ENCODE measurements at regions not wholly inside any gene's neighbourhood (a gene's known extent, or its start where the extent isn't known, plus 50 kb on each side); places are given as distances from the start of the nearest gene placed in this dataset.
A peak's percentile ranks its signal among the peaks of the same experiment; 100 is the strongest.

DNA sequence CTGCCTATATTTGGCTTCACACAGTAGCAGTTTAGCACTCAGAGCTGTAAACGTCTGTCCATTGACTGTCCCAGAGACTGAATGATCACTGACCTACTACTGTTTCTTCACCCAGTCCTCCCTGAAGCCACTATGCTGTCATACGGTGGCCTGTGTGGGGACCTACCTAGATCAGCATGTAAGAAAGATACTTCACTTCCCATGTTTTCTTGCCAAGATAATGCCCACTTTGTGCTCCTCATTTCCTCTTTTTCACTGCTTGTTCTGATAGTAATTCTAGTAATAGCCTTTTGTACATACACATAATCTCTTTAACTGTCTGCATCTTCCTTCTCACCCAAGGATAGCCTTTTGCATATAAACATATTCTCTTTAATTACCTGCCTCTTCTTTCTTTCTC lies 109.9 kb upstream of the TIAM2 start:
- ATAC-seq = no peak

DNA sequence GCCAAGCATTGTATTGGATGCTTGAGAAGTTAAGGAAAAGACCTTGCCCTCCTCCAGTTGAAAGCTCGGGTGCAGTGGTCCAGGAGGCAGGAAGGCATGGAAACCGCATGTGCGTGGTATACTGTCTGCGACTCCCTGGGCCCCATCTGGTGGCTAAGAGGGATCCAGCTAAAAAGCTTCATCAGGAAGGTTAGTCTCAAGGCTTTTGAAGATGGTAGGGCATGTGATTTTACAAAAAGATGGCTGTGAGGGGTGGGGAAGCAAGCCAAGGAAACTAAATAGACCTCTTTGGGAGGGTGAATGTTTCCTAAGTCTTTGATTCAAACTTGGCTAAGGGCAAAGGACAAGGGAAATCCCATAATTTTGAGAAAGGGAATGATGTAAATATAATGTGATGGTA lies 109.1 kb upstream of the TIAM2 start:
- ATAC-seq = no peak

DNA sequence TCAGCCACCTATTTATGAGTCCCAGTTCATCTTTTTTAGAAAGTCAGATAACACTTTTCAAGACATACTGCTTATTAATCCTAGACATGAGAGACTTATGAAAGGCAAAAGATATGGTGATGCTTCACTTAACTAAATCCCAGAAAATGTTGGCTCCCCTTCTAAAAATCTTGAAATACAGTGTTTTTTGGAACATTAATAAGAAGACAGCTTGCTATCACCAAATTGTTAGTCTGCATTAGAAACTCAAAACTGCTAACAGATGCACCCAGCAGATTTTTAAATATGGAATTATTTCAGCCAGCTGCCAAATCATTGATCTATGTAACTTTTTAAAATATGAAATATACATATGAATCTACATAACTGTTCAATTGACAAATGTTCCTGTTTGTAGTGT lies 108.6 kb upstream of the TIAM2 start:
- no peak for ATAC-seq

DNA sequence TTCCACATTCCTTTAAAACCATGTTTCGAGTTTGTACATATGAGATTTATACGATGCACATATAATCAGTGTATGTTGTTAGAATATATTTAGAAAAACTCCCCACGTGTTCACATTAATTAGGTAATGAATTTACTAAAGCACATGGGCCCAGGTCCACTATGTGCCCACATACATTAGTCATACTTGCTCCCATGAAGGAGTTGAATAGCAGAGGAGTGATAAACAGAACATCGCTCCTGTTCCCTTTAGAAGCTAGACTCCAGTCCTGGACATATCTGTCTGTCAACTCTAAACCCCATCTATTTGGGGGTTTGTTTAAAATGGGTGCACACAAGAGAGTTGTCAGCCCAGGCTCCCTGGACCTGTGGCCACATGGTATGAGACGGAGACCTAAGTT lies 108.1 kb upstream of the TIAM2 start:
- no peak for ATAC-seq

DNA sequence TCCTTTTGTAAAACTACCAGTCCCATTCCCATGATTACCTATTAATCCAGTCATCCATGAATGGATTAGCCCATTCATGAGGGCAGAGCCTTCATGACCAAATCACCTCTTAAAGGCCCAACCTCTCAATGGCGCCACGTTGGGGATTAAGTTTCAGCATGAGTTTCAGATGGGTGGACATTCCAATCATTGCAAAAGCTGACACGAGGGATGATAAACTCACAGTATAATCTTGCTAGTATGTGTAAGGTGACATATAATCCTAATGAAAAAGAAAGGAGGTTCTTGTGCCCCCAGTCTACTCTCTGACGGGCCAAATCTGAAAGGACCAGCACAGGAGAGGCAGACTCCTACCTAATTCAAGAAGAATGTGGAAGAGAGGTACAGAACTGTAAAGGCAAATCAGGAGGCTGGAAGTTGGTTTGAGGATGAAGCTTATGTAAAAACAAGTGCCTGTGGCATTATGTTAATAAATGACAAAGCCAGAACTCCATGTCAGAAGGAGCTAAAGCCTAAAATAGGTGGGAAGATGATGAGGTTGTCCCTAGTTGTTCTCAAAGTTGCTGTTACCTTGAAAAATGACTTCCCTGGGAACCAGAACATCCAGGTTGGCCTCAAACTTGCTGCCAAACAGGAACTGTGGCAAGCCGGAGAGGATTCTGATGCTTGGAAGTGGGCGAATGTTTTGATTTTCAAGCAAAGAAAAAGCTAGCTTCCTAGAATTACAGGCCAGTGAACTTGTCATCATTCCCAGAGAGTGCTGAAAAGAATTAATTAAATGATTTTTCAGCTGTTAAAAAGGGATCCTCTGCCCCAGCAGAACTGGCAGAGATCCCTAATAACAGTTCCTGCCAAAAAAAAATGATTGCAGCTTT lies 106.5 kb upstream of the TIAM2 start:
- no peak for ATAC-seq

DNA sequence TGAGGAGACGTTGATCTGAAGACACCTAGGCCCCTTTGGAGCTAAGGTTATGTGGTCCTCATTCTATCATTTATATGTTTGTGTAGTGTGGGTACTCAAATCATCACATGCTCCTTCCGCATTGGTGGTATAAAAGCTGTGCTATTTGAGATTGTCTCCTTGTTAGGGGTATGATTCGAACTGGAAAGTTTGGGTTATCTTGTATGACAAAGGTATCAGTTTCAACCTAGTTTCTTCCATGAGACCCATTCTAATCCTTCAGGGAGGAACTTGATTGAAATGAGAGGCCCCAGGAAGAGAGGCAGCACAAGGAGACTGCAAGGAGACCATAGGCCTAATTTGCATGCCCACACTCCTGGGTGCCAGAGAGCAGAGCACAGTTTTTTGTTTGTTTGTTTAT lies 104.2 kb upstream of the TIAM2 start:
- no peak for ATAC-seq

DNA sequence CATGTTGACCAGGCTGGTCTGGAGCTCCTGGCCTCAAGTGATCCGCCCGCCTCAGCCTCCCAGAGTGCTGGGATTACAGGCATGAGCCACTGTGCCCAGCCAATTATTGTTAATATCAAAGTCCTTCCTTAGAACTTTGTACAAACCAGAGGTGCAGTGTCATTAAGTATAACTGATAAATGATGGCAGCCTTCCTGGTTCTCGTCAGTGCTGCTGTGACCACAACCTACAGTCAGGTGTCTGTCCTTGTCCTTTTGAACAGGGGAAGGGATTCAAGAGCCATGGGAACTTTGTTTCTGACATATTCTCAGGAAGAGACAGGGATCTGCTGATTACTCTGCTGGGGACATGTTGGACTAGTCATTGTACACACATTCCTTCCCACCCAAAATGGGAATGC lies 103.2 kb upstream of the TIAM2 start:
- ATAC-seq = no peak

DNA sequence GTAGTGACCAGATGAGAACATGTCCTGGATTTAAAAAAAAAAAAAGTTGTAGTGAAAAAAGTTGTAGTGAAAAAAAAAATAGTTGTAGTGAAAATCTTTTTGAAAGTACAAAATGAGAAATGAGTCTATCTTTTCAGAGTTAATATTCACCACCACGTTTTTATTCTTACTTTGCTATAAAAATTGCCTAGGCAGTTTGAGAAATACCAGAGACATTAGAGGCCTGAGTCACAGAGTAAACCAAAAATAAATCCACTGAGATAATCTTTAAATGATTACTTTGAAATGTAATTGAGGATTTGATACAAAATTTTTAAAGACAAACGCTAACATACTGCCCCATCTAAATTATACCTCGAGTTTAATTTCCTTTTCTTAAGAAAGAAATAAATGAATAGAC lies 101.2 kb upstream of the TIAM2 start:
- no peak for ATAC-seq

DNA sequence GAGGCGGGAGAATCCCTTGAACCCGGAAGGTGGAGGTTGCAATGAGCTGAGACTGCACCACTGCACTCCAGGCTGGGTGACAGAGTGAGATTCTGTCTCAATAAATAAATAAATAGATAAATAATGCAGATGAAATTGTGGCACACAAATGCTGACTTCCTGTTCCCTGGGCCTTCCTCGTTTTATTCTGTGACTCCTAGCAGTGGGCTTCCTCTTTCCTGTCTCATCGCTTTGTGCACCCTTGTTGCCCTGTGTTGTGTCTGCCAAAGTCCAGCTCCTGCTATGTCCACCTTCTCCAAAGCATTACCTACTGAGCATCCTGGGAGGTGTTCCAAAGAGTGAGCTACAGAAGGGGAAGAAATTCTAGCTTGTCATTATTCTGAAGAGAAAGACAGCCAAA lies 100.2 kb upstream of the TIAM2 start:
- no peak for ATAC-seq

DNA sequence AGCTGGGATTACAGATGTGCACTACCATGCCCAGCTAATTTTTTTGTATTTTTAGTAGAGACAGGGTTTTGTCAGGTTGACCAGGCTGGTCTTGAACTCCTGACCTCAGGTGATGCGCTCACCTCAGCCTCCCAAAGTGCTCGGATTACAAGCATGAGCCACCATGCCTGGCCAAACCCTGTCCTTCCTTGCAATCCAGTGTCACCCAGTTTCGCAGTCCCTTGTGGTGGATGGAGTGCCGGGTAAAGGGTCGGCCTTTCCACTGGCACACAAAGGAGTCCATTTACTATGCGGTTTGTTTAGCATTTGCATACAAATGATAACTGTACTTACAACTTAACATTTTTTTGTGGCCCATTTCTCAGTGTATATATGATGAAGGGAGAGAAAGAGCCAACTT lies 99.3 kb upstream of the TIAM2 start:
- no peak for ATAC-seq

DNA sequence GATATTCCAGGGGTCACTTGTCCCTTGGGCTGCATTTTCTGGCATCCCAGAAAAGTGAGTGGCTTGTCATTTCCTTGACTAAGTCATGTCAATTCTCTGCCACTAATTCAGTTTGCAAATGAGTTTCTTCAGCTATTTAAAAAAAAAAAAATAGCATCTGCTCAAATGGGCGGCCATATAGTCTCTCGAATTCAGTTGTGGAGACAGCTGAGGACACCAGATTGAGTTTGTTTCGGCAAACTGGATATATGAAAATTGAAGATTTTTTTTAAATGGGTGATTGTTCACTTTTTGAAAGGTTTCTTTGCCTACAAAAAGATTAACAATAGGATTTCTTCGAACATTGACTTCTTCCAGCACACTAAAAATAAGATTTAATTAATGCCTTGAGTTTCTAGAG lies 96.3 kb upstream of the TIAM2 start:
- no peak for ATAC-seq

DNA sequence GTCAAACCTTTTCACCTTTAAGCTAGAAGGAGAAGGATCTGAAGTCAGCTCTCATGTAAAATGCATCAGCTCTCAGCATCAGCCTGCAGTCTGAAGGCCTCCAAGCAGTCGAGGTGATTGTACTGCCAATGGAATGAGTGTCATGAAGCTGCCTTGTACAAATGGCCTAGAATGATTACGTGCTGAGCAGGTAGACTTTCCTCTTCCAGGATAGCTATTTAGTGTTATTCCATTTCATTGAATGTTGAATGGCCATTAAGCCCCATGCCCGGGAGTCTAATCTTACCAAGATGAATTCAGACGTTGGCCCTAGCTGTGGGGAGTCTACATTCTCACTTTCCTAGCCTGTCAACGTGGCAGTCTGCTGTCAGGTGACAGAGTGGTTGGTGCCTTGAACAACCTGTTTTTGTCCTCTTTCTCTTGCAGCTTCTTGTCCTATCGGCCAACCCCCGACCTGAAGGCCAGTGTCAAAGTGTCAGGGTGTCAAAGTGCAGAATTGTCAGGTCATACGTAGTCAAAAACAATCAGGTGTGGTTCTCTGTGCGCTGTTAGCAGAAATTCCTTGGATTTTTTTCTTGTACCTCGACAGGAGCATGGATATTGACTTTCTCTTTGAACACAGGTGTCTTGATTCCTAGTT lies 95.2 kb upstream of the TIAM2 start:
- no peak for ATAC-seq

DNA sequence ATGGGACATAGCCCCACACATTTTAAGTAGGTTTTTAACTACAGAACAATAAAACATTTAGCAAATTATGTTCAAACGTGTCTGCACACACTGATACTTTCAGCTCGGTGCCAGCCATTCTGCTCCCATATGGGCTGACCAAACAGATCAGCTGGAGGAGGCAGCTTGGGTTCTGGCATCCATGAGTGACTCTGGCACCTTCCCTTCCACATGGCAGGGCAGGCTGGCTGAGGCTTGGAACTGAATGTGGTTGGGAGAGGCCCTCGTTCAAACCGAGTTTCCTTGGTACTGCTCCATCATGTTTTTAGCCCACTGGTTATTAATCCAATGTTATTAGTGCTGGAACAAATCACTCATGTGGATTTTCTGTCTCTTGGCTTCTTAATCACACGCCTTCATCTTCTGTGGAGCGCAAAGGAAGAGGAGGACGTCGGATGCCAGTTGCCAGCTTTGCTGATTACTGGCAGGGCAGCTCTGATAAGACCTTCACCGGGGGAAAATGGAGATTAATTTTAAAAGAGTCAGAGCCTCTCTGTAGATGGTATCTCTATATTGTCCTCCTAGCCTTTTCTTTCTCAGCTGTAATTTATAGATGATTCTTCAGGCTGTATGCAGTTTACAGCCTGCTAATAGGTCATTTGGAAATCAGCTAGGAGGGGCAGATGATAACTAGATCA lies 93.1 kb upstream of the TIAM2 start:
- no peak for ATAC-seq

DNA sequence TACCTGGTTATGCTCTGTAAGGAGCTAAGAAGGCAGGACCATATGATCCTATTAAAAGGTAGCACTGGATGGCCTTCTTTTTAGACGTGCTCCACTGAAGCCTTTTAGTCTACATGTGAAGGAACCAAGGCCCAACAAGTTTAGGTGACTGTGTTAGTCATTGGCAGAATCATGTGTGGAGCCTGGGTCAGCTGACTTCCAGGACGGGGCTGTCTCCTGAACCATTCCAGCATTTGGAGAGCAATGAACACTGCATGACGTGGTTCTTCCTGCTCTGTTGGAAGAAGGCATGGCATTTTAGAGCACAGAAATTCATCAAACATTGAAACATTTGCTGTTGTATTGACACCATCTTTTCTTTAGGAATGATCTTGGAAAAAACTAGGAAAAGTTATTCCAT lies 87.8 kb upstream of the TIAM2 start:
- no peak for ATAC-seq

DNA sequence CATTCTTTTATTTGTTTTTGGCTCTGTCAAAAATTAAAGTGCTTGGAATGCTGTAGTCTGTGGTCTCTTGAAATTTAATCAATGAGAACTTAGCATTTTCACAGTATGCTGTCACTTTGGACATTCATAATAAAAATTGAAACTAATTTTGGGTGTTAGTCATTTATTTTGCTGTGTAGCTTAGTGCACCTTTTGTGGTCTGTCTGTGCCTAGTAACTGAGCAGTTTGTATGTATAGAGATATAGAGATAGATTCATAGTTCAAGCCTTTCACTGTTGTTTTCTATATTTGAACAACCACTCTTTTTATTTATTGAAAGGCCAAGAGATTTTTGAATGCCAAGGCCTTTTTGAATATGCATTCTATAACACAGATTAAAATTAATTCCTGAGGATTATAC lies 86.4 kb upstream of the TIAM2 start:
- peak; percentile 68 to 69 for ATAC-seq

DNA sequence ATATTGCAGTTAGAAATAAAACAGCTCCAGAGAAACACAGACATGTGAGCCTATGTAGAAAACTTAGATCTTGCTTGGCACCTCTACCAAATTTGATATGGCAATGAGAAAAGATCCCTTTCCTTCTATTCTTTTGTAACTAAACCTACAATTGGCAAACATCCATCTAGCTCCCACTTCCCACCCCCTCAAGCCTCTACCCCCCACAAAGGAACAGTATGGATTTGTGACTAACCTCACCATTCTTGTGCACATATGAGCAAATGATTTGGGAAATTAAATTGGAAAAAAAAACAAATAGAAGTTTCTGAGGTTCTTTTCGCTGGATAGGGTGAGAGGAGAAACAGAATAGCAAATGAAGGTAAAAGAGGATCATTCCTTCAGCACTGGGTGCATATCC lies 85.8 kb upstream of the TIAM2 start:
- ATAC-seq = no peak

DNA sequence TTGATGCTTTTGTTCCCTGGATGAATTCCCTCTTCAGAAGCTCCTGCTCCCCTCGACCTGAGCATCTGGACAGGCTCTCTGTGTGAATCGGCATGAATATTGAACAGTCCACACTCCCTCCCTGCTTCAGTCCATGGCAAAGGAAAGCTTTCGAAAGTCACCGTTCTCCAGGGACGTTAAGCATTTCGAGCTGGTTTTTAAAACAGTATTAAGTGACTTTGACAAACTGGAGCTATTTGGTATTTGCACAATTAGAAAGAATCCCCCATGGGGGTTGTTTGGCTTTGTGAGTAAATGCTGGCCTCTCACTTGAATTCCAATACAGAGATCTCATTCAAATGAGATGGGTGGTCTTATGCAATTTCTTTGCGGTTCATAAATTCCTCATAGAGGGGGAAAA lies 85.3 kb upstream of the TIAM2 start:
- ATAC-seq = no peak

DNA sequence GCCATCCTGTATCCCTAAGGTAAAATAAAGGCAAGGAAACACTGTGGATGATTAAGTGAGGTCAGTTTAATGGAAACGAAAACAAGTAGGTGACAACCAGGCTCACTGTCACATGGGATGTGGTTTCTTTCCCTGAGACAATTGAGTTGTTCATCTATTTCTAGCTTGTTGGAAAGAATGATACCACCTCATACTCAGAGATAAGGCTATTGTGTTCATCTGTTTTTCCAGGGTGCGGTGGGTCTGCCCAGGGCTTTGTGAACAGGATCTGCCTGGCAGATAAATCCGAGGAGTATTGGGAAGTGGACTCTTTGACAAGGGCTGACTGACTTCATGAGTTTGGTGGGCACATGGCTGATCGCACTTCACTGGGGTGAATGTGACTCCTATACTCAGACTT lies 80.8 kb upstream of the TIAM2 start:
- no peak for ATAC-seq

DNA sequence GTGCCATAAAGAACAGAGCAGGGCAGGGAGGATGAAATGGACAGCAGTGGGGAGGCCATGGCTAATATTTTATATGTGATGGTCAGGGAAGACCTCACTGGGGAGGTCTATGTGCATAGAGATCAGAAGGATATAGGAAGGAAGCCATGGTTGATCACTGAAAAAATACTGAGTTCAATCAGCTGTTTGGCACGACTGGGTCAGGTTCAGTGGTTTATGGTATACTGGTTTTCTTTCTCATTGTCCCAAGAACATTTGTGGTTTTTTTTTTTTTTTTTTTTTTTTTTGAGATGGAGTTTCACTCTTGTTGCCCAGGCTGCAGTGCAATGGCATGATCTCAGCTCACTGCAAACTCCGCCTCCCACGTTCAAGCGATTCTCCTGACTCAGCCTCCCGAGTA lies 78.3 kb upstream of the TIAM2 start:
- no peak for ATAC-seq

DNA sequence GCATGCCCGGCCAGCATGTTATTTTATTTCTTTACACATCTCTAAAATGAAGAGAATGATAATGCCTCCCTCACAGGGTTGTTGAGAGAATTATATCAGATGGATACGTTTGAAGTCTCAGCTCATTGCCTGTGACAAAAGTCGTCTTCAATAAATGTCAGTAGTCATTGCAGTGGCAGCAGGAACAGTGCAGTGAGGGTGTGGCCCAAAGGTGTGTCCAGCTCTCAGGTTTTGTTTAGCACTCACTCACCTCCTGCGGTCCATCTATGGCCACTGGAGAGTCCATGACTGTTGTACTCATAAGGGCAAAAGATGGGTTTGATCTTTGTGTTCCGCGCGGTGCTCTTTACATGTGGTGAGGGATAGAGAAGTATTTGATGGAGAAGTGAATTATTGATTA lies 77.2 kb upstream of the TIAM2 start:
- ATAC-seq = no peak

DNA sequence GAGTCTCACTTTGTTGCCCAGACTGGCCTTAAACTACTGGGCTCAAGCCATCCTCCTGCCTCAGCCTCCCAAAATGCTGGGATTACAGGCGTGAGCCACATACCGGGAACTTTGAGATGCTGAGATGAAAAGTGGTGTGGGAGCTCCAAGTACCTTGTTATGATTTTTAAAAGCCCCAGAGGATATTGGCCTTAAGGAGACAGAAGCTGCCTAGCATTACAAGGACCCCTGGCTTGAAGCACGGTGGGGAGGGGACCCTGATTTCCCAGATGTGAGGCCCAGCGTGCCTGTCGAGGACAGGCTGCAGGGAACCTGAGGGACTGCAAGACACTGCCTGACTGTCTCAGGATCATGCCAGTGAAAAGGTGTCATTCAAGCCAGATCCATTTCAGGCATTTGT lies 75.3 kb upstream of the TIAM2 start:
- ATAC-seq = no peak

DNA sequence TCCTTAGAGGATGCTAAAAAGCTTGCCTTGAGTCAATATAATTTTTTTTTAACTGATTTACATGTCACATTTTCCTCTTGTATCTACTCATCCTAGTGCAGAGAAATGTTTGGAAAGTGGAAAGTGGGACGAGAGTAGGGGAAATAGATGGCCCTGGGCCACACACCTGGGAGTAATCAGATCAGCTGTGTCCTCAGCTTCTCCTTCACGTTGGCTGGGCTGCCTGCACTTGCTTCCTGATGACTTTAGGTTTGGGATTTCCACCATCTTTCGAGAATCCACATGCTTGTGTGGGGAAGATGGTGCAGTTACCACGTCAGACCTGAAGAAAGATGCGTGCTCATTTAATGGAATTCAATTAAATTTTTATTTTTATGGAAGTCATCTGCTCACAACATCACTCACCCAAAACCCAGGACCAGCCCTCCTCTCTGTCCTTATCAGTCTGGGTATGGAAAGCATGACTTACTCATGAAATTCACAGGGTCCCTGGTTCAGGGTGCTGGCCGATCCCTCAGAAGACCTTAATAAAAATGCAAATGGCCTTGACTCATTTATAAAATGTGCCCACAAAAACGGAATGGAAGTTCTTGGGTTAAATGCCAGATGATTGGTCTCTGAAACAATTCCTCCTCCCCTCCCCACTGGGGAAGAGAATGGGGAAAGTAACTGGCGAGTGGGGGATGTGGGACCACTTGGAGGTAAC lies 74.5 kb upstream of the TIAM2 start:
- no peak for ATAC-seq

DNA sequence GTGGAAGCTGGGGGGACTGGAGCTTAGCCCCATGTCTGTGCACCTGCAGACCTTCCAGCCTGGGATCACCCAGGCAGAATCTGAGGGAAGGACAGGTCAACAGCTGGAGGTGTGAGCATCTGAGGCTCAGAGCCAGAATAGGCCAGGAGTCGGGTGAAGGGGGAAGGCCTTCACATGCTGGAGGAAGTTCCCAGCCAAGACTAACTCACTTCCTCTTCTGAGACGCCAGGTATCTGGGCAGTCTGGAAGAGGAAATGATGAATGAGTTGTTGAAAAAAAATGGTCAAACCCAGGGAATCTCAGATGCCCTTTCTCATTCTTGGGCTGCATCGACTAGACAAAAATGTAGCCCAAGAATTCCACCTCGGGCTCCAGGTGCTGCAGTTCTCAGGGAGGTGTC lies 73.6 kb upstream of the TIAM2 start:
- no peak for ATAC-seq

Data from activated CD4-positive, CD25-positive, alpha-beta regulatory T cell treated with anti-CD3 and anti-CD28 coated beads, Interleukin-2, amount 50 U/mL, for 24 hours (primary cell).